HepG2 (cell line): ENCODE measurements at regions not wholly inside any gene's neighbourhood (a gene's known extent, or its start where the extent isn't known, plus 50 kb on each side); places are given as distances from the start of the nearest gene placed in this dataset.

Experiments
- ATAC-seq: fragments of 200-7000 bp; cut with Tn5 transposase; 3 replicates; pipeline ENCODE4 v1.9.1; 2020; ENCODE audit warnings: mild to moderate bottlenecking, moderate library complexity
- BruUV-seq: library from RNA; stranded (reverse); fragments of 400-500 nt; replicated peaks from 2 replicates; lab custom pipeline; 2021; lab: Mats Ljungman, UMichigan
- CTCF ChIA-PET: fragments of 300-600 bp; formaldehyde crosslinking; extraction: SDS; loops from one replicate; lab custom pipeline; 2021; ENCODE audit warnings: low total read pairs, inconsistent platforms, low intra/inter-chr PET ratio; lab: Yijun Ruan, JAX
- POLR2A ChIA-PET: fragments of 350-600 bp; sonication (Branson Sonifier 250); formaldehyde crosslinking; loops from one replicate; lab custom pipeline; 2020; ENCODE audit warnings: antibody characterized with exemption, inconsistent platforms; lab: Yijun Ruan, JAX
- DNase-seq: peaks from one replicate; pipeline ENCODE4 v3.0.0-alpha.2; 2015; ENCODE audit warnings: low spot score
- FAIRE-seq: peaks from 3 replicates; lab custom pipeline; 2011; peaks lifted over from hg19 to GRCh38; lab: Jason Lieb, UNC
- H2AFZ ChIP-seq: one replicate; pipeline ENCODE4 v1.6.1; 2011; ENCODE audit warnings: low read length, inconsistent platforms
- H3K27ac ChIP-seq: fragments of 300-600 bp; 3 replicates; pipeline ENCODE4 v1.8.0; 2011; ENCODE audit warnings: mixed run types, mild to moderate bottlenecking, mixed read lengths, low read length, inconsistent platforms; ENCODE audit not compliant: insufficient read depth; ENCODE audit errors: extremely low read length
- H3K27me3 ChIP-seq, 2 experiments: fragments of 200-600 bp in 1 of 2; 2 replicates in 1 of 2; 3 replicates in 1 of 2; pipeline versions ENCODE4 v1.6.0 to v1.8.0; 2011; ENCODE audit warnings: low read length in 2 of 2, mild to moderate bottlenecking in 2 of 2, moderate library complexity in 2 of 2, inconsistent platforms in 1 of 2; ENCODE audit not compliant: insufficient read depth in 2 of 2, control insufficient read depth in 1 of 2
- H3K36me3 ChIP-seq, 2 experiments: fragments of 200-600 bp in 1 of 2; replicated peaks in 1 of 2; 2 replicates in 1 of 2; 3 replicates in 1 of 2; pipeline versions ENCODE4 v1.5.1 to v1.8.0; 2011; ENCODE audit warnings: low read length in 2 of 2, inconsistent platforms in 1 of 2; ENCODE audit not compliant: insufficient read depth in 2 of 2, control insufficient read depth in 1 of 2
- H3K4me1 ChIP-seq: 2 replicates; pipeline ENCODE4 v1.5.1; 2012; ENCODE audit warnings: low read length, inconsistent platforms; ENCODE audit not compliant: insufficient read depth
- H3K4me2 ChIP-seq: 2 replicates; pipeline ENCODE4 v1.6.0; 2011; ENCODE audit warnings: low read depth, low read length, inconsistent platforms
- H3K4me3 ChIP-seq, 3 experiments: fragments of 200-600 bp in 1 of 3; sonication (generic), shearing (Covaris generic) in 1 of 3; replicated peaks in 1 of 3; 2 replicates each; pipeline ENCODE4 v1.5.1; 2011 to 2016; ENCODE audit warnings: low read length in 3 of 3, inconsistent platforms in 2 of 3, low read depth in 2 of 3, mild to moderate bottlenecking in 2 of 3, control low read depth in 1 of 3, mixed read lengths in 1 of 3; ENCODE audit not compliant: insufficient read depth in 1 of 3
- H3K79me2 ChIP-seq: one replicate; pipeline ENCODE4 v1.6.1; 2011; ENCODE audit warnings: low read length, inconsistent platforms; ENCODE audit not compliant: insufficient read depth
- H3K9ac ChIP-seq: 2 replicates; pipeline ENCODE4 v1.6.0; 2011; ENCODE audit warnings: mild to moderate bottlenecking, low read depth, low read length, inconsistent platforms; ENCODE audit not compliant: insufficient read depth
- H3K9me3 ChIP-seq: 2 replicates; pipeline ENCODE4 v1.5.1; 2012; ENCODE audit warnings: mild to moderate bottlenecking, low read length
- H4K20me1 ChIP-seq: 2 replicates; pipeline ENCODE4 v1.6.0; 2011; ENCODE audit warnings: inconsistent platforms, mild to moderate bottlenecking, low read length, moderate library complexity; ENCODE audit not compliant: insufficient read depth
- CENPBD1 ChIP-seq: sonication (generic); formaldehyde crosslinking; IDR thresholded peaks from 2 replicates; pipeline ENCODE4 v1.8.0; 2022; ENCODE audit warnings: missing genetic modification reagents, low read depth, mild to moderate bottlenecking, borderline replicate concordance
- DNMT3B ChIP-seq: conservative IDR thresholded peaks from 2 replicates; pipeline ENCODE4 v1.6.1; 2016; ENCODE audit warnings: missing biosample characterization, control low read depth
- DR1 ChIP-seq: sonication (generic); formaldehyde crosslinking; IDR thresholded peaks from 2 replicates; pipeline ENCODE4 v1.8.0; 2021; ENCODE audit warnings: mild to moderate bottlenecking, missing genetic modification reagents, inconsistent platforms
- FLYWCH1 ChIP-seq: sonication (generic); formaldehyde crosslinking; IDR thresholded peaks from 2 replicates; pipeline ENCODE4 v1.8.1; 2023; ENCODE audit warnings: mild to moderate bottlenecking, missing genetic modification reagents
- HNRNPLL ChIP-seq: fragments of 200-400 bp; formaldehyde crosslinking; IDR thresholded peaks from 2 replicates; pipeline ENCODE4 v1.6.1; 2017; ENCODE audit warnings: mild to moderate bottlenecking, low read depth, low read length; ENCODE audit not compliant: poor library complexity, severe bottlenecking
- KDM3A ChIP-seq: IDR thresholded peaks from 2 replicates; pipeline ENCODE4 v1.6.1; 2018; ENCODE audit warnings: low read depth, missing compliant biosample characterization
- NCOA2 ChIP-seq: sonication (generic); formaldehyde crosslinking; IDR thresholded peaks from 2 replicates; pipeline ENCODE4 v1.8.0; 2022; ENCODE audit warnings: inconsistent platforms
- NFIB ChIP-seq: sonication (generic); formaldehyde crosslinking; IDR thresholded peaks from 2 replicates; pipeline ENCODE4 v1.9.0; 2021; ENCODE audit warnings: missing genetic modification reagents, mild to moderate bottlenecking, borderline replicate concordance
- PHF8 ChIP-seq: sonication (generic); formaldehyde crosslinking; IDR thresholded peaks from 2 replicates; pipeline ENCODE4 v1.5.0; 2020; ENCODE audit warnings: missing genetic modification reagents
- SIX1 ChIP-seq: sonication (generic); formaldehyde crosslinking; IDR thresholded peaks from 2 replicates; pipeline ENCODE4 v1.4.0; 2020; ENCODE audit warnings: missing genetic modification reagents, borderline replicate concordance
- SMARCE1 ChIP-seq: fragments of 450-650 bp; IDR thresholded peaks from 2 replicates; pipeline ENCODE4 v1.6.1; 2017; ENCODE audit warnings: borderline replicate concordance
- TFDP2 ChIP-seq: sonication (generic); formaldehyde crosslinking; IDR thresholded peaks from 2 replicates; pipeline ENCODE4 v1.4.0; 2020; ENCODE audit warnings: missing genetic modification reagents
- ZBTB49 ChIP-seq: sonication (generic); formaldehyde crosslinking; IDR thresholded peaks from 2 replicates; pipeline ENCODE4 v1.4.0; 2020; ENCODE audit warnings: missing genetic modification reagents, borderline replicate concordance
- ZKSCAN1 ChIP-seq: fragments of 150-350 bp; IDR thresholded peaks from 2 replicates; pipeline ENCODE4 v1.6.1; 2014; ENCODE audit warnings: low read length
- ZNF431 ChIP-seq: sonication (generic); formaldehyde crosslinking; IDR thresholded peaks from 2 replicates; pipeline ENCODE4 v1.9.0; 2022; ENCODE audit warnings: missing genetic modification reagents, low read depth, mild to moderate bottlenecking, borderline replicate concordance
- ZNF777 ChIP-seq: sonication (generic); formaldehyde crosslinking; IDR thresholded peaks from 2 replicates; pipeline ENCODE4 v1.4.0; 2020; ENCODE audit warnings: missing genetic modification reagents
- ZSCAN22 ChIP-seq: sonication (generic); formaldehyde crosslinking; IDR thresholded peaks from 2 replicates; pipeline ENCODE4 v1.4.0; 2020; ENCODE audit warnings: mild to moderate bottlenecking, missing genetic modification reagents
- ZXDC ChIP-seq: sonication (generic); formaldehyde crosslinking; IDR thresholded peaks from 2 replicates; pipeline ENCODE4 v1.5.0; 2020; ENCODE audit warnings: mild to moderate bottlenecking, missing genetic modification reagents
- WGBS: methylation state at CpG from one replicate; pipeline ENCODE4 v1.1.6; 2017; ENCODE audit warnings: low lambda C conversion rate; 5-methylcytosine and 5-hydroxymethylcytosine counted together
- in situ Hi-C: cut with HindIII; loops from 2 replicates; pipeline ENCODE4 v1.10.0; 2017; ENCODE audit warnings: low pct_unique_long_range_greater_than_20kb; ENCODE audit not compliant: extremely low pct_ligation_motif_present
- intact Hi-C: fragments of 100-400 bp; cut with micrococcal nuclease; formaldehyde crosslinking; loops from one replicate; pipeline ENCODE4 v1.10.0; 2022; ENCODE audit not compliant: unreplicated experiment

GRCh38 chr3:84066915-84067314 lies 891.9 kb upstream of the CADM2 start:
- DNase-seq: no peak
- H3K4me2 ChIP-seq: no peak overlapping the region
- no peak for ATAC-seq
- POLR2A ChIA-PET: no interaction called here
- no peaks in the 10 kb centered on the region for H3K9me3 ChIP-seq
- BruUV-seq: no TSS peak
- H3K27me3 ChIP-seq: no peaks in the 10 kb centered on the region
- H3K36me3 ChIP-seq: no peaks in the 10 kb centered on the region
- H3K79me2 ChIP-seq: no peaks in the 10 kb centered on the region
- no peak overlapping the region for H3K4me3 ChIP-seq
- no peak overlapping the region for H3K27ac ChIP-seq
- no peak for TF ChIP-seq ZNF431 (CRISPR knock-in tag)
- no peak for TF ChIP-seq DR1
- no peak for TF ChIP-seq NFIB (CRISPR knock-in tag)
- no peak for TF ChIP-seq TFDP2 (CRISPR knock-in tag)
- TF ChIP-seq ZBTB49 (CRISPR knock-in tag): no peak
- no peak for TF ChIP-seq NCOA2 (CRISPR knock-in tag)
- no peak for TF ChIP-seq KDM3A (CRISPR knock-in tag)
- TF ChIP-seq ZXDC (CRISPR knock-in tag): no peak
- no peak for TF ChIP-seq DNMT3B (CRISPR knock-in tag)
- no peak for TF ChIP-seq PHF8
- no peak for TF ChIP-seq HNRNPLL
- TF ChIP-seq SMARCE1: no peak
- no peak for TF ChIP-seq ZSCAN22 (CRISPR knock-in tag)
- no peak for TF ChIP-seq ZKSCAN1
- TF ChIP-seq CENPBD1: no peak
- no peak for TF ChIP-seq ZNF777 (CRISPR knock-in tag)
- no peak for TF ChIP-seq FLYWCH1 (CRISPR knock-in tag)
- no peak for TF ChIP-seq SIX1
- no peaks in the 10 kb centered on the region for H4K20me1 ChIP-seq
- in situ Hi-C loops: no loop called here
- no peaks in the 10 kb centered on the region for H3K4me1 ChIP-seq
- 89% methylated on average over 1 of the region's 1 CpG for WGBS
- intact Hi-C loops: no loop called here
- H3K9ac ChIP-seq: no peak overlapping the region
- no peak for FAIRE-seq
- H2AFZ ChIP-seq: no peak overlapping the region
- CTCF ChIA-PET: no interaction called here
